GM18870 (cell line): ENCODE measurements at regions not wholly inside any gene's neighbourhood (a gene's known extent, or its start where the extent isn't known, plus 50 kb on each side); places are given as distances from the start of the nearest gene placed in this dataset.

Experiments
- ATAC-seq: cut with Tn5 transposase; IDR thresholded peaks from one replicate; pipeline ENCODE4 v1.9.1; 2021; ENCODE audit warnings: moderate library complexity; ENCODE audit not compliant: unreplicated experiment

- ATAC-seq, result peak; percentile 71
Measured at GRCh38 chr20:53750827-53751619, 157.4 kb upstream of the ZNF217 start.

GRCh38 chr20:53749499-53749898 is 155.9 kb upstream of the ZNF217 start:
- no peak for ATAC-seq

GRCh38 chr20:53748821-53749421 is 155.3 kb upstream of the ZNF217 start:
- no peak for ATAC-seq

- ATAC-seq, result no peak
Measured at GRCh38 chr20:53748176-53748575, 154.5 kb upstream of the ZNF217 start.

- no peak for ATAC-seq
Measured at GRCh38 chr20:53743607-53744260, 150.1 kb upstream of the ZNF217 start.

GRCh38 chr20:53742685-53743081 is 149.0 kb upstream of the ZNF217 start:
- ATAC-seq, result no peak

- no peak for ATAC-seq
Measured at GRCh38 chr20:53741726-53742028, 148.0 kb upstream of the ZNF217 start.

- ATAC-seq, result no peak
Measured at GRCh38 chr20:53739799-53740785, 146.5 kb upstream of the ZNF217 start.

- ATAC-seq, result no peak
Measured at GRCh38 chr20:53738945-53739798, 145.5 kb upstream of the ZNF217 start.

- no peak for ATAC-seq
Measured at GRCh38 chr20:53738039-53738944, 144.7 kb upstream of the ZNF217 start.

GRCh38 chr20:53737396-53738038 is 143.9 kb upstream of the ZNF217 start:
- no peak for ATAC-seq

- peak; percentile 41 for ATAC-seq
Measured at GRCh38 chr20:53736757-53737395, 143.2 kb upstream of the ZNF217 start.

GRCh38 chr20:53736122-53736756 is 142.6 kb upstream of the ZNF217 start:
- no peak for ATAC-seq

GRCh38 chr20:53735536-53736050 is 142.0 kb upstream of the ZNF217 start:
- ATAC-seq, result no peak

GRCh38 chr20:53734006-53734688 is 140.5 kb upstream of the ZNF217 start:
- no peak for ATAC-seq

- ATAC-seq, result no peak
Measured at GRCh38 chr20:53731595-53731994, 138.0 kb upstream of the ZNF217 start.

GRCh38 chr20:53728359-53728758 is 134.7 kb upstream of the ZNF217 start:
- no peak for ATAC-seq
